HG03139 (cell line): ENCODE measurements at regions not wholly inside any gene's neighbourhood (a gene's known extent, or its start where the extent isn't known, plus 50 kb on each side); places are given as distances from the start of the nearest gene placed in this dataset.
"Not testable (repeated sequence)": the region's sequence is repeated elsewhere in the genome, so short reads cannot be mapped to it uniquely, and the experiment has no call there.

ENCODE experiments used
- ATAC-seq: cut with Tn5 transposase; IDR thresholded peaks from one replicate; pipeline ENCODE4 v1.9.1; 2021; ENCODE audit not compliant: unreplicated experiment

DNA sequence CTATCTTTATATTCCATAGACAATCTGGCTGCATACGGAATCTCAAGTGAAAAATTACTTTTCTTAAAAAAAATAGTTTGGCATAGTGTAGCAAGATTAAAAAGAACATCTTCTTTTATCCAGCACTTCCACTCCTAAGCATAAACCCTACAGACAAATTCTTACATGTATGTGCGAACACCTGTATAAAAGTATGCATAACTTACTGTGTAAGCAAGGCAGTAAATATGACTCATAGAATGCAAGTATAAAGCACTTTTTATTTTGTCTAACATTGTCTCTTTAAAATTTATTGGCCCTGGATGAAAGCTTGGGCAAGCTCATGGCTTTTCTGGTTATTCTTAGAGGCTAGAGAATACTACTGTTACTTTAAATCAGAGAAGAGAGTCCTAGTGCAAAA lies 86.4 kb downstream of the MSX2 start:
- ATAC-seq, result no peak

- ATAC-seq, result no peak
Observed at GRCh38 chr5:174807471-174807870, 83.1 kb downstream of the MSX2 start.

DNA sequence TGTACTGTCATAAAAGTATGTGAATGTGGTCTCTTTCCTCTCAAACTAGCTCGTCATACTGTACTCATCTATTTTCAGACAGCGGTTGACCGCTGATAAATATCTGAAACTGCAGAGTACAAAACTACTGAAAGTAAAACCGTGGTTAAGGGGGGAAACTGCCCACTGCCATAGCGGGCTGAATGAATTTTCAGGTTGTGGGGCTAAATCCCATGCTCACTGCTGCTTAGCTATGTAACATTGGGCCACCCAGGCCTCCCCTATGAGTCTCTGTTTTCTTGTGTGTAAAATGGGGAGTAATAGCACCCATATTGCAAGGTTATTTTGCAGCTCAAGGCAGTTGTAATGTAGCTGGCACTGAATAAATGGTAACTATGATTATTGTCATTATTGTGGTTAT lies 82.3 kb downstream of the MSX2 start:
- no peak for ATAC-seq

- ATAC-seq, result no peak
Observed at GRCh38 chr5:174801798-174802197, 77.4 kb downstream of the MSX2 start.

DNA sequence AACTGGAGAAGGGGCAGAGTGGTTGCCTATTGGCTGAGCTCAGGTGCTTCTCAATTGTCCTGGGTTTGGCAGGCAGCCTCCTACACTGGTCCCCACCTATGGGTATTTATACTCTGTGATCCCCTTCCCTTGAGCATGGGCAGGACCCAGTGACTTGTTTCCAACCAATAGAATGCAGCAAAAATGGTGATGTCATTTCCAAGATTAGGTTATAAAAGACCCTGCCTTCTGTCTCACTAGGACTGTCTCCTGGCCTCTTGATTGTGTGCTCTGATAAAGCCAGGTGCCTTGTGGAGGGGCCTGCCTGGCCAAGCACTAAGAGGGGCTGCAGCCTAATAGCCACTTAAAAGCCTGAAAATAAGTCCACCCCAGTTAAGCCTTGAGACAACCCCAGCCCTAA lies 76.1 kb downstream of the MSX2 start:
- ATAC-seq, result no peak

- ATAC-seq, result no peak
Observed at GRCh38 chr5:174799121-174799520, 74.7 kb downstream of the MSX2 start.

- ATAC-seq, result no peak
Observed at GRCh38 chr5:174798551-174798951, 74.2 kb downstream of the MSX2 start.

- no peak for ATAC-seq
Observed at GRCh38 chr5:174796711-174797192, 72.4 kb downstream of the MSX2 start.

DNA sequence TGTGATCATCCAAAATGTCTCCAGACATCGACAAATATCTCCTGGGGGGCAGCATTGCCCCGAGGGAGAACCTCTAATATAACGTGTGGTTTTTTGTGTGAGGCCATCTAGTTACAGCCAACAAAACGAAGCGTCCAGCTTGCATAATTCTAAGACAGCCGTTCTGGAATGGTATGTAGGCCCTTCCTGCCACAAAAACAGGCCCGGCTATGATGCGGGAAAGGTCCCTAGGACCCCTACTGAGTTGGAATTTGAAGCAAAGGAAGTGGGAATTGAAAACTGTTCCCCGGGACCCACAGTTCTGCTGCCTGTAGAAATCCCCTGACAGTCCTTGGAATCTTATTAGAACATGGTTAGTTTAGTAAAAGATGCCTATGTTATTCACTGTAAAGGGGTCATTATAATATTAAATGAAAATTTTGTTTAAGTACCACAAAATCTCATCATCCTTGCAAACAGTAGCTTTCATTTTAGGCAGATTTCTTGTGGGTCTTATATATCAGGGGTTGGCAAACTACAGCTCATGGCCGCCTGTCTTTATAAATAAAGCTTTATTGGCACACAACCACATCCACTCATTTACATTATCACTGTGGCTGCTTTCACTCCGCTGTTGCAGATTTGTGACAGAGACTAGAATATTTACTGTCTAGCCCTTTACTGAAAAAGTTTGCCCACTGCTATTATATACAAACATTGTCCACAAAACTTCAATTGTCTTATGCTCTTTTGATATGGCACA lies 70.7 kb downstream of the MSX2 start:
- ATAC-seq, result no peak

DNA sequence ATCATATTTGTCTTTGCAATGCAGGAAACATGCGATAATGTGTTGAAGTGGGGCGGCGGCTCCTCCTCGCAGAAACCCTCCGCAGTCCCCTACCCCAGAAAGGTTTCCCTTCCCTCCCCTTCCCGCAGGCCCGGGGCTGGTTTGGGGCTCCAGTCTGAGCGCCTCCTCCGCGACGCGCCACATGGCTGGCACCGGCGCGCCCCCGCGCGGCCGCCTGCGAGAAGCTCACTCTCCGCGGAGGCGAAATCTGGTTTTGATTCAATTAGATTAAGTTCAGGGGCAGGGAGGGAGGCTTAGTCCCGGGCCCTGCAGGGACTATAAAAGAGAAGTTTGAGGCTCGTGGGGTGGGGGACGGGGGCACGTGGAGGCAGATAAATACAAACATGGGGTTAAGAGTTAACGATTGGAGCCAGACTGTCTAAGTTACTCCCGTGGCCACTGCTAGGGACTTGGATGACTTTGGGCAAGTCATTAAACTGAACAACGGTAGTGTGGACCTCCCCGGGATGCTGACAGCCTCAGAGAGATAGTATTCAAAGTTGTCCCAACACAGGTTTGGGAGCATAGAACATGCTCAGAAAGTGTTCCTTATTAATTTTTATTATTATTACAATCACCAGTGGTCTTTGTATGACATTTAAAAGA lies 69.4 kb downstream of the MSX2 start:
- peak; percentile 88 for ATAC-seq

DNA sequence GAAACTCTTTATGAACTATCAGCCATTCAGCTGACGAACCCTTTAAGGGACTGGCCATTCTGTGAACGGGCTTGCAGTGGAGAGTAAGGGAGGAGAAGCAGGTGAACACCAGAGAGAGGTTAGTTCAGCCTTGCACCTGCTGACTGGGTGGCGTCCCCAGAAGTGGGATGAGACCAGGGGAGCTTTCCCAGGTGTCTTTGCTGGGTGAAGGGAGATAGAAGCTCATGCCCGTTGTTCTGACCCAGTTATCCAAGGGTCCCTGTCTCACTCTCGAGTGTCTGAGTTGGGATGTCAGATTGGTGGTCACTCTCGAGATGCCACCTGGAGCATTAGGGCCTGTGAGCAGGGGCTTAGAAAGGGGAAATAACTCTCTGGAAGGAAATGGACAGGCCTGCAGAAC lies 68.7 kb downstream of the MSX2 start:
- no peak for ATAC-seq

DNA sequence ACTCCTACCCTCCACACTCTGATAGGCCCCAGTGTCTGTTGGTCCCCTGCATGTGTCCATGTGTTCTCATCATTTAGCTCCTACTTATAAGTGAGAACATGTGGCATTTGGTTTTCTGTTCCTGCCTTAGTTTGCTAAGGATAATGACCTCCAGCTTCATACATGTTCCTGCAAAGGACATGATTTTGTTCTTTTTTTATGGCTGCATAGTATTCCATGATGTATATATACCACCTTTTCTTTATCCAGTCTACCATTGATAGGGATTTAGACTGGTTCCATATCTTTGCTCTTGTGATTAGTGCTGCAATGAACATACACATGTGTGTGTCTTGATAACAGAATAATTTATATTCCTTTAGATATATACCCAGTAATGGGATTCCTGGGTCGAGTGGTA lies 67.9 kb downstream of the MSX2 start:
- not testable (repeated sequence) for ATAC-seq

DNA sequence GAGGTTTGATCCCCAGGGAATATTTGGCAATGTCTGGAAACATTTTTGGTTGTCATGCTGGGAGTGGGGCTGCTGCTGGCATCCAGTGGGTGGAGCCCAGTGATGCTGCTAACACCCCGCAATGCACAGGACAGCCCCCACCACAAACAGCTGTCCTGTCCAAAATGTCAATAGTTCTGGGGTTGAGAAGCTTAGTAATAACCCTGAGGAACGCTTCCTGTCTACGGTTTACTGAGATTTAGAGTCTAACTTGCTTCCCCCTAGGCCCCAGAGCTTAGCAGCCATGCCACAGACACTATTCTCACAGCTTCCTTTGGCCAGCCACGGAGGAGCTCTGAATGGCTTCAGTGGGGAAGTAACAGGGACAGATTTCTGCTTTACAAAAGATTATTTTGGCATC lies 66.5 kb downstream of the MSX2 start:
- no peak for ATAC-seq

- ATAC-seq, result no peak
Observed at GRCh38 chr5:174789596-174789995, 65.2 kb downstream of the MSX2 start.

GRCh38 chr5:174785120-174785680 lies 60.8 kb downstream of the MSX2 start:
- ATAC-seq, result no peak
